NB4 (cell line): ENCODE measurements at regions not wholly inside any gene's neighbourhood (a gene's known extent, or its start where the extent isn't known, plus 50 kb on each side); places are given as distances from the start of the nearest gene placed in this dataset.
A peak's percentile ranks its signal among the peaks of the same experiment; 100 is the strongest.
"Not testable (repeated sequence)": the region's sequence is repeated elsewhere in the genome, so short reads cannot be mapped to it uniquely, and the experiment has no call there.

Source experiments
- DNase-seq: peaks from one replicate; pipeline ENCODE4 v3.0.0; 2010; ENCODE audit warnings: low read depth
- H3K4me3 ChIP-seq: one replicate; pipeline ENCODE4 v1.5.1; 2011; ENCODE audit warnings: mild to moderate bottlenecking, low read depth, low read length, moderate library complexity
- CTCF ChIP-seq: IDR thresholded peaks from one replicate; pipeline ENCODE4 v1.5.1; 2012; ENCODE audit warnings: low read depth, low read length
- MAX ChIP-seq: IDR thresholded peaks from 2 replicates; pipeline ENCODE4 v1.6.1; 2011; ENCODE audit warnings: low read depth, low read length
- MYC ChIP-seq: IDR thresholded peaks from 2 replicates; pipeline ENCODE4 v1.6.1; 2011; ENCODE audit warnings: low read depth, low read length
- POLR2A ChIP-seq: IDR thresholded peaks from 2 replicates; pipeline ENCODE4 v1.6.1; 2011; ENCODE audit warnings: mild to moderate bottlenecking; ENCODE audit not compliant: insufficient read length; ENCODE audit errors: extremely low read depth

GRCh38 chr2:131584380-131584779 lies 56.7 kb downstream of the CCDC74A start:
- peak; percentile 23 for DNase-seq

GRCh38 chr2:131584940-131585339 lies 57.3 kb downstream of the CCDC74A start:
- DNase-seq: no peak
- H3K4me3 ChIP-seq: no peak overlapping the region
- TF ChIP-seq MYC (no peak), POLR2A (no peak), CTCF (no peak), MAX (no peak)

More at GRCh38 chr2:131584380-131584779, 56.7 kb downstream of the CCDC74A start:
- no peak for TF ChIP-seq POLR2A
- no peak for TF ChIP-seq MAX
- no peak for TF ChIP-seq MYC
- no peak for TF ChIP-seq CTCF
- no peak overlapping the region for H3K4me3 ChIP-seq

GRCh38 chr2:131588152-131588873 lies 60.6 kb downstream of the CCDC74A start:
- TF ChIP-seq POLR2A: no peak
- no peak for TF ChIP-seq MYC
- no peak for TF ChIP-seq CTCF
- no peak for TF ChIP-seq MAX
- DNase-seq: no peak
- H3K4me3 ChIP-seq: no peak overlapping the region

GRCh38 chr2:131589126-131589525 lies 61.4 kb downstream of the CCDC74A start:
- not testable (repeated sequence) for DNase-seq, H3K4me3 ChIP-seq

GRCh38 chr2:131590366-131590765 lies 62.7 kb downstream of the CCDC74A start:
- H3K4me3 ChIP-seq: no peak overlapping the region
- TF ChIP-seq CTCF (no peak), POLR2A (no peak), MYC (no peak), MAX (no peak)
- no peak for DNase-seq

GRCh38 chr2:131590896-131591295 lies 63.2 kb downstream of the CCDC74A start:
- no peak for DNase-seq

GRCh38 chr2:131596561-131596960 lies 68.9 kb downstream of the CCDC74A start:
- H3K4me3 ChIP-seq, DNase-seq: not testable (repeated sequence)

More at GRCh38 chr2:131590896-131591295, 63.2 kb downstream of the CCDC74A start:
- H3K4me3 ChIP-seq: no peak overlapping the region
- TF ChIP-seq CTCF (no peak), MYC (no peak), MAX (no peak), POLR2A (no peak)

- not testable (repeated sequence) for H3K4me3 ChIP-seq, DNase-seq
Measured at GRCh38 chr2:131602444-131602843, 74.8 kb downstream of the CCDC74A start.

GRCh38 chr2:131604652-131605051 lies 77.0 kb downstream of the CCDC74A start:
- not testable (repeated sequence) for H3K4me3 ChIP-seq, DNase-seq

- not testable (repeated sequence) for DNase-seq, H3K4me3 ChIP-seq
Measured at GRCh38 chr2:131606366-131606765, 78.7 kb downstream of the CCDC74A start.
